ENCODE measurements at regions not wholly inside any gene's neighbourhood (a gene's known extent, or its start where the extent isn't known, plus 50 kb on each side); places are given as distances from the start of the nearest gene placed in this dataset.

DNA sequence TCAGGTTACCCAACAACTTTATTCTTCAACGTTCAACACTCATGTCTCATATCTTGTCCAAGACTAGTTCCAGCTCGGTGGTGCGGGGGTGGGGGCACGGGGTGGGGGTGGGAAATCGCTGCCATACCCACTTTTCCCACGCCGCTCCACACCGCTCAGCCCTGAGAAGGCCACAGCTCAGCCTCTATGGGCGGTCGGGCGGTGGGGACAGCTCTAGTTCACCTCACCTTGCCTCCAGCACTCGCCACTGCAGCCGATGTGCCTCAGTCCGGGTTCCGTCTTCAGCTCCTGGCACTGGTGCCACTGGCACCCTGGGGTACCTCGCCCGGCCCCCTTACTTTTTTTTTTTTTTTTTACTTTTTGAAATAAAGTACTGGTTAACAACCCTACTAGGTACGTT lies 522.2 kb downstream of the PCDH19 start:
- H3K9ac ChIP-seq, result no peak overlapping the region
- TF ChIP-seq Cebpa-rat (IDR thresholded peaks at IDR 0.05), result no peak

DNA sequence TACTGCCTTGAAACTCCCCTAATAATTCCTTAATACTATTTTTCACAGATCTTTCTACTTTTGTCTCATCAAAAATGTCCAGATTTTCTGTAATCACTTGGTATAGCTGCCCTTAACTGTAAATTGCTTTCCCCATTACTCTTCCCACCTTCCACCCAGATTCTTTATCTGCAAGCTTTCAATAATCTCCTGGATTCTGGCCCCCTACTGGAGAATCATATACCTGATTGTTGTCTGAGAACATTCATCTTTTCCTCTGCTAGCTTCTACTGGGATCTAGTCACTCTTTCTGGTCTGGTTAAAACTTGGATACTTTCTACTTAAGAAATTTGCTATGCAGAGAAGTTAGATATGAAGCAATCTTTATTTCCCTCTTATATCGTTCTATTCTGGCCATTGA lies 552.6 kb downstream of the PCDH19 start:
- no peak overlapping the region for H3K27ac ChIP-seq
- no peaks in the 10 kb centered on the region for H4K20me1 ChIP-seq
- no peaks in the 10 kb centered on the region for H3K36me3 ChIP-seq
- no peak overlapping the region for H3K4me2 ChIP-seq
- H3K9me3 ChIP-seq, result no peaks in the 10 kb centered on the region
- no peak overlapping the region for H3K9ac ChIP-seq
- H3K4me1 ChIP-seq, result no peaks in the 10 kb centered on the region
- peaks cover 48% of the 10 kb centered on the region for H3K27me3 ChIP-seq
- no peak overlapping the region for H3K4me3 ChIP-seq
- TF ChIP-seq Cebpa-rat (IDR thresholded peaks at IDR 0.05), result no peak

More for the DNA sequence above, 522.2 kb downstream of the PCDH19 start:
- no peaks in the 10 kb centered on the region for H3K4me1 ChIP-seq
- H3K4me2 ChIP-seq, result no peak overlapping the region
- H3K36me3 ChIP-seq, result no peaks in the 10 kb centered on the region
- no peaks in the 10 kb centered on the region for H4K20me1 ChIP-seq
- H3K4me3 ChIP-seq, result no peak overlapping the region
- peaks cover 5% of the 10 kb centered on the region; the same call in 1 of the 2 replicates for H3K9me3 ChIP-seq
- H3K27me3 ChIP-seq, result peaks cover 83% of the 10 kb centered on the region
- H3K27ac ChIP-seq, result no peak overlapping the region

DNA sequence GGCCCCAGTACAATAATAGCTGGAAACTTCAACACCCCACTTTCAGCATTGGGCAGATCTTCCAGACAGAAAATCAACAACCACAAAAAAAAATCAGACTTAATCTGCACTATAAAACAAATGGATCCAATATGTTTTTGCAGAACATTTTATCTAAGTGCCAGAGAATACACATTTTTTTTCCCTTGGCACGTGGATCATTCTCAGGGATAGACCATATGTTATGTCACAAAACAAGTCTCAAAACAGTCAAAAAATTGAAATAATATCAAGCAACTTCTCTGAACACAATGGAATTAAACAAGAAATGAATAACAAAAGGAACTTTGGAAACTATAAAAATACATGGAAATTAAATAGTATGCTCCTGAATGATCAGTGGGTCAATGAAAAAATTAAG lies 576.3 kb downstream of the PCDH19 start:
- no peak overlapping the region for H3K4me3 ChIP-seq
- peaks cover 95% of the 10 kb centered on the region for H3K27me3 ChIP-seq
- no peak overlapping the region for H3K27ac ChIP-seq
- no peak overlapping the region for H3K4me2 ChIP-seq
- no peaks in the 10 kb centered on the region for H3K4me1 ChIP-seq
- H3K9me3 ChIP-seq, result peaks cover 28% of the 10 kb centered on the region
- TF ChIP-seq Cebpa-rat (IDR thresholded peaks at IDR 0.05), result no peak
- no peaks in the 10 kb centered on the region for H3K36me3 ChIP-seq
- no peaks in the 10 kb centered on the region for H4K20me1 ChIP-seq
- H3K9ac ChIP-seq, result no peak overlapping the region

DNA sequence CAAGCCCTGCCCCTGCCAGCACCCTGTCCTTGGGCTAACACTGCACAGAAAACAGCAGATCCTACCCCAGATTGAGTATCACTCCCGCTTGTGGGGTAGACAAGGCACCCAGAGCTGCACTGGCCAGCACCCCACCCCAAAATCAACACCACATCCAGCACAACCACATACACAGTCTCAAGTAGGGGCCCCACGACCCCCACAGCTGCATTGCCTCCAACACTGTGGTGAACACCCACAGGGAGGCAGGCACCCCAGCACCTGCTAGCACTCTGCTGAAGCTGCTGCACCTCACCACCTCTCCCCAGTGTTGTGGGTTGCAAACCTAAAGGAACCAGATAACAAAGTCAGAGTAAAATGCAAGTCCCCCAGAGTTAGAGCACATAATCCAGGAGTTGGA lies 589.9 kb downstream of the PCDH19 start:
- no peak overlapping the region for H3K27ac ChIP-seq
- no peaks in the 10 kb centered on the region for H3K9me3 ChIP-seq
- H3K4me1 ChIP-seq, result no peaks in the 10 kb centered on the region
- no peak for TF ChIP-seq Cebpa-rat (IDR thresholded peaks at IDR 0.05)
- H3K9ac ChIP-seq, result no peak overlapping the region
- H3K4me2 ChIP-seq, result no peak overlapping the region
- H4K20me1 ChIP-seq, result peaks cover 11% of the 10 kb centered on the region; the same call in 1 of the 2 replicates
- H3K4me3 ChIP-seq, result no peak overlapping the region
- no peaks in the 10 kb centered on the region for H3K36me3 ChIP-seq
- peaks cover 56% of the 10 kb centered on the region for H3K27me3 ChIP-seq

DNA sequence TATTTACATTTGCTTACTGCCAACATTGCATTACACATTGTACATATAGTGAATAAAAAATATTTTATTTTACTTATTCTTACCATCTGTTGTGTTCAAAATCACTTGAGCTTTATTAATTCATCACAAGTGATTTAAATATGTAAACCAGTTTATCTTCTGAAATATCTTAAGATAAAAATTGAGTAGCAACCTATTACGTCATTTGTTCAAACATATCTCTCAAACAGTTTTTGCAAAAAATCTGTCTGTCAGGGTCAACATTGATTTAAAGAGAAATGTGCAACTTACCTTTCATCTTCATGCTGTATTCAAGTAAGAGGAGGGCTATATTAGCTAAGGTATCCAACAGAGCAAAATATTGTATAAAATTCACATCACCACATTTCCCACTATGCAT lies 610.1 kb downstream of the PCDH19 start:
- H4K20me1 ChIP-seq, result no peaks in the 10 kb centered on the region
- H3K27ac ChIP-seq, result no peak overlapping the region
- no peaks in the 10 kb centered on the region for H3K4me1 ChIP-seq
- peaks cover 25% of the 10 kb centered on the region for H3K9me3 ChIP-seq
- no peak overlapping the region for H3K4me3 ChIP-seq
- H3K4me2 ChIP-seq, result no peak overlapping the region
- no peaks in the 10 kb centered on the region for H3K36me3 ChIP-seq
- TF ChIP-seq Cebpa-rat (IDR thresholded peaks at IDR 0.05), result no peak
- no peak overlapping the region for H3K9ac ChIP-seq
- H3K27me3 ChIP-seq, result peaks cover 39% of the 10 kb centered on the region

DNA sequence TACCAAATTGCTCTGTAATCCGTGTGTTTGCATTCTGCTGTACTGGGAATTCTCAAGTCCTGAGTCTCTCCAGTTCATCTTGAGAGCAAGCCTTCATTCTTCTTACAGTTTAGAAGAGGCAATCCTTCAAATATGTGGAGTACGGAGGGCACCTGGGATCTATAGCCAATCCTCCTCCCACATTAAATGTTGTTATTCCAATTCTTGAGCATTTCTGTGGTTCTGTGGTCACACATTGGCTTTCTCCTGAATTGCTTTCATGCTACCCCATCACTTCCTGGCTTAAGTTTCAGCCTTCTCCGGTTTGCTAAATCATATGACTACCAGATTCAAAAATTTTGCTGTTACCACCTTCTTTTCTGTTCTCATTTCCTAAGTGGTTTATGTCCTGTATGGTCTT lies 611.1 kb downstream of the PCDH19 start:
- Histone ChIP-seq H3K27ac (no peak overlapping the region), H3K9ac (no peak overlapping the region), H3K4me1 (no peaks in the 10 kb centered on the region), H3K36me3 (no peaks in the 10 kb centered on the region), H3K4me2 (no peak overlapping the region), H3K4me3 (no peak overlapping the region), H4K20me1 (no peaks in the 10 kb centered on the region), H3K9me3 (peaks cover 25% of the 10 kb centered on the region), H3K27me3 (peaks cover 34% of the 10 kb centered on the region)
- TF ChIP-seq Cebpa-rat (IDR thresholded peaks at IDR 0.05), result no peak

DNA sequence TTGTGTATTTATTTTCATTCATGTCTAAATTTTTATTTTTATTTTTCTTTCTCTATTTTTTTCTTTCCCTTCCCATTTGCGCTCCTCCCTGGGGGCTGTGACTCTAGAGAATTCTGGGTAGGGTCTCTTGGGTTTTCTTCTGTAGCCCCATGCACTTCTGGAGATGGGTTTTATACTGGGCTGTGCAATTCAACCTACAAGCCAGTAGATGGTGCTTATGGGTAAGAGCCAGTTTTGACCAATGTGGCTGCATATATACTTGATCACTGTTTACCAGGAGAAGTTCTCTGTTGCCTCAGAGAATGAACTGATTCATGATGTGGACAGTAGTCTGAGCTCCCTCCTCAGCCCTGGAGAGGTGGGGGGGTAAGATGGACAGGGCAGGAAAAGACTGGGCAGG lies 614.6 kb downstream of the PCDH19 start:
- Histone ChIP-seq H3K4me1 (no peaks in the 10 kb centered on the region), H3K9ac (no peak overlapping the region), H3K9me3 (peaks cover 28% of the 10 kb centered on the region), H4K20me1 (no peaks in the 10 kb centered on the region), H3K27ac (no peak overlapping the region), H3K4me3 (no peak overlapping the region), H3K36me3 (no peaks in the 10 kb centered on the region), H3K4me2 (no peak overlapping the region), H3K27me3 (peaks cover 31% of the 10 kb centered on the region)
- TF ChIP-seq Cebpa-rat (IDR thresholded peaks at IDR 0.05), result no peak

DNA sequence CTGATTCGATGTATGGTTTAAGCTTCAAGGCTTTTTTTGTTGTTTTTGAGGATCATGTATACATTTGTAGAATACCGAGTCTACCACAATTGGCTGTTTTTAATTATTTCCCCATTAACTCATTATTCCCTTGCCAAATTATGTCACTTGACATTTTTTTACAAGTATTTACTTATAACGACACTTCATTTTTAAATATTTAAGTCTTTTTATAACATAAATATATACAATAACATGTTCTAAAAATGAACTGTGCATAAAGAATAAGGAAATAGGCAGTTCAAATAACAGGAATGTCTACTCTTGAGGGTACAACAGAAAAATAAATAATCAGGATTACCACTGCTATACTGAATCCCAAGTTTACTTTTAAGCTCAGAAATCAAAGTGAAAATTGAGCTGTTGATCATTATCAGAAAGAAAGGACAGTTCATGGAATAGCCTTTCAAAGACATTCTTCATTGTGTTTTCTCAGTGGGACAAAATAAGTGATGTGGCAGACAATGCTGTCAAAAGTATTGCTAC lies 627.5 kb downstream of the PCDH19 start:
- no peak overlapping the region for H3K27ac ChIP-seq
- peaks cover 7% of the 10 kb centered on the region for H3K9me3 ChIP-seq
- no peaks in the 10 kb centered on the region for H3K4me1 ChIP-seq
- H4K20me1 ChIP-seq, result no peaks in the 10 kb centered on the region; the same call in 1 of the 2 replicates
- no peak for TF ChIP-seq Cebpa-rat (IDR thresholded peaks at IDR 0.05)
- H3K27me3 ChIP-seq, result peaks cover 78% of the 10 kb centered on the region
- H3K4me3 ChIP-seq, result no peak overlapping the region
- no peaks in the 10 kb centered on the region for H3K36me3 ChIP-seq
- H3K4me2 ChIP-seq, result no peak overlapping the region
- H3K9ac ChIP-seq, result no peak overlapping the region

DNA sequence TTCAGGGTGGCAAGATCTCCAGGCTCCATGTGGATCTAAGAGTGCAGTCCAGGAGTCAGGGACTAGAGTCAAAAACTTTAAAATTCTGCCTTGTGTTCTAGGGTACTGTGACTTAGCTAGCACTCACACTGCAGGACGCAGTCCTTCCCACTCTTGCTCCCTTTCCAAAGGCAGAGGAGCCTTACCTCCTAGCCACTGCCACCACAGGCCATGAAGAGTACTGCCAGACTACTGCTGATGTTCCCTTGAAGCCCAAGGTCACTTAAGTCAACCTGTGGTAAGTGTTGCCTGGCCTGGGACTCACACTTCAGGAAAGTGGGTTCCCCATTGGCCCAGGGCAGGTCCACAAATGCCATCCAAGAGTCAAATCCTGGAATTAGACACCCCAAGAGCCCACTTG lies 632.2 kb downstream of the PCDH19 start:
- H3K4me1 ChIP-seq, result no peaks in the 10 kb centered on the region
- H3K9ac ChIP-seq, result no peak overlapping the region
- H3K27ac ChIP-seq, result no peak overlapping the region
- H3K4me2 ChIP-seq, result no peak overlapping the region
- peaks cover 88% of the 10 kb centered on the region for H3K27me3 ChIP-seq
- TF ChIP-seq Cebpa-rat (IDR thresholded peaks at IDR 0.05), result no peak
- H3K36me3 ChIP-seq, result no peaks in the 10 kb centered on the region
- H4K20me1 ChIP-seq, result no peaks in the 10 kb centered on the region; the same call in 1 of the 2 replicates
- no peaks in the 10 kb centered on the region for H3K9me3 ChIP-seq
- H3K4me3 ChIP-seq, result no peak overlapping the region

DNA sequence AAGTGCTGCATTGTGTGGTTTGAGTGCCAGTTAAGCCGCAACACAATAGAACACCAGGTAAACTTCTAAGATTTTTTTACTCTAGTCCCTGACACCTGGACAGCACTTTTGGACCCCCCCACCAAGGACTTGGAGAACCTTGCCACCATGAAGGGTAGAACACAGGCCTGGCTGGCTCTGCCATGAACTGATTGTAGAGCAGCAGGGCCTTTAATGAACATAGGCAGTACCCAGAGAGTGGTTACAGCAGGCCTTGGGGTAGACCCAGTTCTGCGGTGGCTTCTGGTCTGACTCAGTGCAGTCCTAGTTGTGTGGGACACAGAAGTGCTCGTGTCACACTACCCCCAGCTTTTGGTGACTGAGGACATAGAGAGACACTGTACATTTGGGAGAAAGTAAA lies 648.3 kb downstream of the PCDH19 start:
- Histone ChIP-seq H3K27me3 (peaks cover 82% of the 10 kb centered on the region), H3K4me2 (no peak overlapping the region), H3K27ac (no peak overlapping the region), H4K20me1 (no peaks in the 10 kb centered on the region), H3K9ac (no peak overlapping the region), H3K4me3 (no peak overlapping the region), H3K36me3 (no peaks in the 10 kb centered on the region), H3K4me1 (no peaks in the 10 kb centered on the region), H3K9me3 (peaks cover 15% of the 10 kb centered on the region)
- TF ChIP-seq Cebpa-rat (IDR thresholded peaks at IDR 0.05), result no peak

DNA sequence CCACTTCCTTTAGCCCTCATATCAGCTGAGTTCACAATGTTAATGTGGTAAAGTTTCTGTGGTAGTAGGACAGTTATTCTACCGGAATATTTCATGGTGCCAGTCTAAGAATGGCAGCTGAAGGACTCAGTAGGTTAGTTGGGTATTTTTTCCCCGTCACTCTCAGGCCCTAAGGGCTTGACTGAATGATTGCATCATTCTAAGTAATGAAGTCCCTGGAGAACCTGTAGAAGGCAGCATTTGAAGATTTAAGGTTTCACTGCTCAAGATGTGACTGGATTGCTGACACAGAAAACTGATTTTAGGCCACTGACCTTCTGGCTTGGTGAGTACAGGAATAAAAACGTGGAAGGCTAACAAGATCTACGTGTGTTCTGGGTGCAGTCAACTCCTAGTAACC lies 657.3 kb downstream of the PCDH19 start:
- Histone ChIP-seq H3K9ac (no peak overlapping the region), H3K4me3 (no peak overlapping the region), H3K9me3 (no peaks in the 10 kb centered on the region), H3K27me3 (peaks cover 75% of the 10 kb centered on the region), H4K20me1 (no peaks in the 10 kb centered on the region), H3K36me3 (no peaks in the 10 kb centered on the region), H3K4me2 (no peak overlapping the region), H3K4me1 (no peaks in the 10 kb centered on the region), H3K27ac (no peak overlapping the region)
- 0 out of 2 replicates have a peak, but pooled peaks have one; percentile 24 for TF ChIP-seq Cebpa-rat (IDR thresholded peaks at IDR 0.05)

All from BLaER1 (cell line).